ENCODE measurements at regions not wholly inside any gene's neighbourhood (a gene's known extent, or its start where the extent isn't known, plus 50 kb on each side); places are given as distances from the start of the nearest gene placed in this dataset.

GRCh38 chr13:63433546-63434150 lies 2018.0 kb upstream of the PCDH20 start:
- Histone ChIP-seq H3F3A (replicated peaks; ENCODE audit: low read depth) (no peaks in the 10 kb centered on the region), H3K4me3 (no peak overlapping the region), H3K9me2 (ENCODE audit: insufficient read depth) (0 out of 2 replicates have a peak, but pooled peaks cover 6% of the 10 kb centered on the region), H3K4me1 (ENCODE audit: insufficient read depth) (no peaks in the 10 kb centered on the region), H2AFZ (no peak overlapping the region), H3K4me2 (no peak overlapping the region), H3K27ac (ENCODE audit: low read depth) (no peak overlapping the region), H3K36me3 (ENCODE audit: insufficient read depth) (no peaks in the 10 kb centered on the region), H4K20me1 (replicated peaks; ENCODE audit: insufficient read depth) (no peaks in the 10 kb centered on the region), H3K27me3 (ENCODE audit: insufficient read depth) (no peaks in the 10 kb centered on the region), H3K79me2 (replicated peaks; ENCODE audit: insufficient read depth) (no peaks in the 10 kb centered on the region)
- Mint-ChIP-seq H3K4me3 (no peak overlapping the region), H3K4me1 (no peaks in the 10 kb centered on the region; the same call in 2 of the 3 replicates), H3K27ac (no peak overlapping the region), H3K36me3 (ENCODE audit: low read depth) (no peaks in the 10 kb centered on the region), H3K9me3 (no peaks in the 10 kb centered on the region), H3K27me3 (ENCODE audit: insufficient read depth, low read depth, poor library complexity) (no peaks in the 10 kb centered on the region)
- no peak for ATAC-seq
- TF ChIP-seq NANOG (IDR thresholded peaks at IDR 0.05; ENCODE audit: borderline replicate concordance) = no peak
- TF ChIP-seq JUNB (IDR thresholded peaks at IDR 0.05; ENCODE audit: unreplicated experiment) = no peak
- TF ChIP-seq CREB1 (CRISPR knock-in tag; IDR thresholded peaks at IDR 0.05; ENCODE audit: low read depth) = no peak
- no peak for DNase-seq (ENCODE audit: low spot score)

GRCh38 chr13:63427170-63427569 lies 2011.5 kb upstream of the PCDH20 start:
- Histone ChIP-seq H4K20me1 (replicated peaks; ENCODE audit: insufficient read depth) (no peaks in the 10 kb centered on the region), H2AFZ (no peak overlapping the region), H3K27me3 (ENCODE audit: insufficient read depth) (no peaks in the 10 kb centered on the region), H3K4me1 (ENCODE audit: insufficient read depth) (no peaks in the 10 kb centered on the region), H3K79me2 (replicated peaks; ENCODE audit: insufficient read depth) (no peaks in the 10 kb centered on the region), H3K27ac (ENCODE audit: low read depth) (no peak overlapping the region), H3K9me2 (ENCODE audit: insufficient read depth) (no peaks in the 10 kb centered on the region), H3F3A (replicated peaks; ENCODE audit: low read depth) (no peaks in the 10 kb centered on the region), H3K36me3 (ENCODE audit: insufficient read depth) (no peaks in the 10 kb centered on the region), H3K4me3 (no peak overlapping the region), H3K4me2 (no peak overlapping the region)
- no peaks in the 10 kb centered on the region for H3K27me3 Mint-ChIP-seq (ENCODE audit: insufficient read depth, low read depth, poor library complexity)
- no peaks in the 10 kb centered on the region for H3K4me1 Mint-ChIP-seq
- DNase-seq (ENCODE audit: low spot score) (no peak), ATAC-seq (no peak)
- H3K36me3 Mint-ChIP-seq (ENCODE audit: low read depth) = peaks cover 7% of the 10 kb centered on the region; the same call in 2 of the 3 replicates
- peaks cover 7% of the 10 kb centered on the region; the same call in 2 of the 3 replicates for H3K9me3 Mint-ChIP-seq
- H3K4me3 Mint-ChIP-seq = no peak overlapping the region
- no peak overlapping the region for H3K27ac Mint-ChIP-seq
- TF ChIP-seq NANOG (IDR thresholded peaks at IDR 0.05; ENCODE audit: borderline replicate concordance) (no peak), CREB1 (CRISPR knock-in tag; IDR thresholded peaks at IDR 0.05; ENCODE audit: low read depth) (no peak), EZH2 (IDR thresholded peaks at IDR 0.05; ENCODE audit: low read depth, unreplicated experiment) (no peak), JUNB (IDR thresholded peaks at IDR 0.05; ENCODE audit: unreplicated experiment) (no peak), CTCF (conservative IDR thresholded peaks at IDR 0.05; ENCODE audit: low read depth in 2 of 2) (no peak), ZNF331 (CRISPR knock-in tag; IDR thresholded peaks at IDR 0.05; ENCODE audit: low read depth) (no peak), POLR2AphosphoS5 (IDR thresholded peaks at IDR 0.05; ENCODE audit: low read depth) (no peak), ZNF462 (CRISPR knock-in tag; IDR thresholded peaks at IDR 0.05) (no peak), STAT1 (IDR thresholded peaks at IDR 0.05; ENCODE audit: unreplicated experiment) (no peak), REST (IDR thresholded peaks at IDR 0.05; ENCODE audit: unreplicated experiment) (no peak)

Data from GM23338 (cell line).